ENCODE measurements at regions not wholly inside any gene's neighbourhood (a gene's known extent, or its start where the extent isn't known, plus 50 kb on each side); places are given as distances from the start of the nearest gene placed in this dataset.

GRCh38 chr1:30108186-30108585, 615.2 kb downstream of the MATN1 start:
- Histone ChIP-seq H3K4me1 (no peaks in the 10 kb centered on the region), H3K4me3 (no peak overlapping the region), H3K36me3 (no peaks in the 10 kb centered on the region), H3K9me3 (no peaks in the 10 kb centered on the region), H3K27ac (no peak overlapping the region), H3K27me3 (replicated peaks in 1 of 7) (peaks cover 0 to 95% (median 19%) of the 10 kb centered on the region in 7 donors)
- intact Hi-C loops (cut with DNase I; ENCODE audit: low total_unique reads) = no loop called here
- no peak for TF ChIP-seq CTCF (IDR thresholded peaks at IDR 0.05 in 8 of 11, conservative IDR thresholded peaks at IDR 0.05 in 3 of 11)
- TF ChIP-seq POLR2A (IDR thresholded peaks at IDR 0.05) = no peak
- no peak for TF ChIP-seq POLR2AphosphoS5 (IDR thresholded peaks at IDR 0.05)
- no peak for DNase-seq
- 18 to 44% (median 26%) methylated on average over 4 of the region's 4 CpGs for WGBS, 5 donors

GRCh38 chr1:30106125-30106524, 617.3 kb downstream of the MATN1 start:
- Histone ChIP-seq H3K4me1 (no peaks in the 10 kb centered on the region), H3K36me3 (no peaks in the 10 kb centered on the region), H3K27ac (no peak overlapping the region), H3K9me3 (no peaks in the 10 kb centered on the region), H3K4me3 (no peak overlapping the region), H3K27me3 (replicated peaks in 1 of 7) (peaks cover 0 to 89% (median 10%) of the 10 kb centered on the region in 7 donors)
- no peak for DNase-seq
- TF ChIP-seq CTCF (IDR thresholded peaks at IDR 0.05 in 8 of 11, conservative IDR thresholded peaks at IDR 0.05 in 3 of 11) (peak in 8 of 11 experiments; percentile 14 to 58 (median 40)), POLR2A (IDR thresholded peaks at IDR 0.05) (no peak)
- intact Hi-C loops (cut with DNase I; ENCODE audit: low total_unique reads) = no loop called here
- 23 to 46% (median 33%) methylated on average over 5 to 8 of the region's 8 CpGs for WGBS, 5 donors

DNA sequence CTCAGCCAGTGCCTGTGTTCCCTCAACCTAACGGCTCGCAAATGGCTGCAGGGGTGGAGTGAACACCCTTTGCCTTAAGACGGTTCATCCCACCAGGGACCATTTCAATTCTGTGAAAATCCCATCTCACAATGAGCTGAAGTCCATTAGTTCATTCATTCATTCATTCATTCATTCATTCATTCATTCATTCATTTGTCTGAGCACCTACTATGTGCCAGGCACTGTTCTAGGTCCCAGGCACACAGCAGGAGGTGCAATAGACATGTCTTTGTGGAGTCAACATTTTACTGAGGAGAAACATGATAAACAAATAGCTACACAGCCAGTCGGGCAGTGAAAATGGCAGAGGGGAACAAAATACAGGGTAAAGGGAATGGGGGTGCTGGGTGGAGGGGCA, 618.8 kb downstream of the MATN1 start:
- no peak overlapping the region for H3K4me3 ChIP-seq
- DNase-seq = no peak
- no peak overlapping the region for H3K27ac ChIP-seq
- H3K36me3 ChIP-seq = no peaks in the 10 kb centered on the region
- intact Hi-C loops (cut with DNase I; ENCODE audit: low total_unique reads) = no loop called here
- H3K9me3 ChIP-seq = no peaks in the 10 kb centered on the region
- WGBS, 5 donors = 80 to 92% (median 82%) methylated on average over 4 of the region's 4 CpGs
- TF ChIP-seq CTCF (IDR thresholded peaks at IDR 0.05 in 8 of 11, conservative IDR thresholded peaks at IDR 0.05 in 3 of 11) (no peak), POLR2A (IDR thresholded peaks at IDR 0.05) (no peak), POLR2AphosphoS5 (IDR thresholded peaks at IDR 0.05) (no peak)
- no peaks in the 10 kb centered on the region for H3K4me1 ChIP-seq
- peaks cover 0 to 84% (median 3%) of the 10 kb centered on the region in 7 donors for H3K27me3 ChIP-seq (replicated peaks in 1 of 7)

GRCh38 chr1:30103708-30104411, 619.5 kb downstream of the MATN1 start:
- intact Hi-C loops (cut with DNase I; ENCODE audit: low total_unique reads) = no loop called here
- Histone ChIP-seq H3K4me1 (no peaks in the 10 kb centered on the region), H3K4me3 (no peak overlapping the region), H3K9me3 (no peaks in the 10 kb centered on the region), H3K27me3 (replicated peaks in 1 of 7) (peaks cover 0 to 79% (median 0%) of the 10 kb centered on the region in 7 donors), H3K27ac (no peak overlapping the region), H3K36me3 (no peaks in the 10 kb centered on the region)
- WGBS, 5 donors = 52 to 58% (median 56%) methylated on average over 14 of the region's 14 CpGs
- TF ChIP-seq CTCF (IDR thresholded peaks at IDR 0.05 in 8 of 11, conservative IDR thresholded peaks at IDR 0.05 in 3 of 11) (no peak), POLR2AphosphoS5 (IDR thresholded peaks at IDR 0.05) (no peak), POLR2A (IDR thresholded peaks at IDR 0.05) (no peak)
- no peak for DNase-seq

Measured in spleen (tissue), 11 donors.